ENCODE measurements at regions not wholly inside any gene's neighbourhood (a gene's known extent, or its start where the extent isn't known, plus 50 kb on each side); places are given as distances from the start of the nearest gene placed in this dataset.
"Not testable (repeated sequence)": the region's sequence is repeated elsewhere in the genome, so short reads cannot be mapped to it uniquely, and the experiment has no call there.

DNA sequence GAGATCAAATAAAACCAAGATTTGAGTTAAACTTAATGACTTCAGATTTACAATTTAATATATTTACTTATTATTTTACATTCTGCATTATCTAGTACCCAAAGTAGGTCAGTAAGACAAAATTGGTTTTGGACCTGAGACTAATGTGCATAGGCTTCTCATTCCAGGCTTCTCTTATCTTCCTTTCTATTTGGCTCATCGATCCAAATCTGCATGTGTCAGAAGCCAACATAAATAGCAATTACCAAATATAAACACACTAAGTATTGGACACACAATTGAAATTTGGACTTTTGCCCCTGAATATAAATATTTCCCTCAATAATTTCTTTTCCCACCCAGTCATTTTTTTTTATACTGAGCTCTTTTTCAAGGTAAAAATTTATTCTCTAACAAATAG, 290.6 kb upstream of the ARHGEF26 start:
- DNase-seq (ENCODE audit: low read depth), result no peak

DNA sequence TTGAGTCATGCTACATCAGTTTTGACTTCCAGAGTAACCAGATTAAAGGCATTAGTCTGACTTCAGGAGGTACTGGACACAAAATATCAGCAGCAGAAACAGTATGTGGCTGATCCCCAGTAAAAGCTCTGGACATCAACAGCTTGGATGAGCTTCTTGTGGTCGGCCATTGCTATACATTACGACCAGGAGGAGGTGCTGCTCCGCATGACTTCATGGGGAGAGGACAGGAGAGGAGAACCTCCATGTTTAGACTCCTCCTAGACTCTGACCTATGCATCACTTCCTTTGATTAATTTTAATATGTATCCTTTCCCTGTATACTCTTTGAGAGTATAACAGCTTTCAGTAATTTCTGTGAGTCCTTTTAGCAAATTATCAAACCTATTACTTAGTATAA, 285.6 kb upstream of the ARHGEF26 start:
- no peak for DNase-seq (ENCODE audit: low read depth)

DNA sequence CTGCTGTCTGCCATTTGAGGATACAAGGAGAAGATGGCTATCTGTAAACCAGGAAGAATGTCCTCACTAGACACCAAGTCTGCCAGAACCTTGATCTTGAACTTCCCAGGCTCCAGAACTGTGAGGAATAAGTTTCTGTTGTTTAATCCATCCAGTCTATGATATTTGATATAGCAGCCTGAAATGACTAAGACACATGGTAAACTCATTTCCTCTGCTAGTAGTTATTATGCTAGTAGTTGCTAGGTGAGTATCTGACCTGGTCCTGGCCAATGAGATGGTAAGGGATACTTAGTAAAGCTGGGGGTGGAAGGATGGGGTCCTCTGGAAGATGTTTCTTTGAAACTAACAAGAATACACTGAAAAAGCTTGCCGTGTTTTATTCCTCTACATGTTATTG, 280.7 kb upstream of the ARHGEF26 start:
- no peak for DNase-seq (ENCODE audit: low read depth)

DNA sequence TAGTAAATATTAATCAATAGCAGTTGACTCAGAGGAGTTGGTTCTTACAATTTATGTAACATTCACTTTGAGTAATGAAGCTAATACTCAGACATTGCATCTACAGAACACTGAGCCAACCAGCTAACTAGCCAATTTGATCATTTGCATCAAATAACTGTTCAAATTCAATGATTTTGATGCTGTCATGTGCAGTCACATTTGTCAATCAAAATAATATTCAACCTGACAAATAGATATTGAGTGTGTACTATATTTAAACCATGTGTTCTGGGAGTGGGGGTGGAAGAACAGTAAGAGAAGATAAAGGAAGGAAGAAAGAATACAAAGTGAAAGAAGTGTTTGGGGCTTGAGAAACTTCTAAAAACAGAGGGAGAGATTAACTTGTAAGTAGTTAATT, 277.2 kb upstream of the ARHGEF26 start:
- no peak for DNase-seq (ENCODE audit: low read depth)

DNA sequence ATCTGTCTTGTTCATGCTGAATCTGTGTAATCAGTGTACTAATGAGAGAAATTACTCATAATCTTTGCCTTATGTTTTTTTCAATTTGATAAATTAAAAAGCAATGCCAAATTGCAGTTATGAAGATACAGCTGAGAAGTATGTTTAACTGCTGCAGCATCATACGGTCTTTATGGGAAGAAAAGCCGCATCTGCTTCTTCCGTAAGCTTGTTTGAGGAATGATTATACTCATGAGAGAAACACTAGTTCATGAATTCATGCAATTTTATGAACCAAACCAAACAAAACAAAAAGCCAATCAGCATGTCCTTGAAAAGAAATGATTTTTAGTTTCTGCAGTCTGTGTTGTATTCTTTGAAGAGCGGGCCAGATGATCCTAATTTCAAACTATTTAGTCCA, 275.9 kb upstream of the ARHGEF26 start:
- DNase-seq (ENCODE audit: low read depth), result no peak

DNA sequence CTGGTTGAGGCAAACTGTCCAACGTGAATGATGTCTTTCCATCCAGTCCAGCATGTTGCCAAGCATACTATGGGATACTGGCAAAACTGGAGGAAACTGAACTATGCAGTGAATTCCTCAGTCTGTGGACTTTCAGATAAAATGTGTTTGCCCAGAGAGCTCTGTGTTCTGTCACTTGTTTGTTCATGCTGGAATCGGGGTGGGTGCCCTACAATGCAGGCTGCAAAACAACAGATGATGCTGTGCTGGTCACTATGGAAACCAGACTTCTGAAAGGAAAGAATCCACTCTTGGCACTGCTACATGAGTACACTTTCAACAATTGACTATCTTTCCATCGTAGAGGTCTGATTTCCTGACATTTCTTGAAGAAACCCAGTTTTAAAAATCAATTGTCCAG, 272.5 kb upstream of the ARHGEF26 start:
- no peak for DNase-seq (ENCODE audit: low read depth)

DNA sequence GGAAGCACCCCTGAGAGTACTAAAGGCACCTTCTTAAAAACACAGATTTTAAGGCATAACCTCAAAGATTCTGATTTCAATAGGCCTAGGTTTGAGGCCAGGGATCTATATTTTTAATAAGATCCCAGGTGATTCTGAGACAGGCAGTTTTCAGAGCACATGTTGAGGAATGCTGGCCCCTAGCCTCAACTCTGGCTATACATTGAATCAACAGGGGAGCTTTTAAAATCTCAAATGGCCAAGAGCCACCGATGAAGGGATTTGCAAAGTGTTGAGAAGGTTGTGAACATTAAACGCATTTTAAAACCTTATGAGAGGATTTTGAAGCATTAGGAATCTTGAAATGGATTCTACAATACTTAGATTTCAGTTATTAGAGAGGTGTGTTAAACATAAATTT, 268.8 kb upstream of the ARHGEF26 start:
- DNase-seq (ENCODE audit: low read depth), result no peak

DNA sequence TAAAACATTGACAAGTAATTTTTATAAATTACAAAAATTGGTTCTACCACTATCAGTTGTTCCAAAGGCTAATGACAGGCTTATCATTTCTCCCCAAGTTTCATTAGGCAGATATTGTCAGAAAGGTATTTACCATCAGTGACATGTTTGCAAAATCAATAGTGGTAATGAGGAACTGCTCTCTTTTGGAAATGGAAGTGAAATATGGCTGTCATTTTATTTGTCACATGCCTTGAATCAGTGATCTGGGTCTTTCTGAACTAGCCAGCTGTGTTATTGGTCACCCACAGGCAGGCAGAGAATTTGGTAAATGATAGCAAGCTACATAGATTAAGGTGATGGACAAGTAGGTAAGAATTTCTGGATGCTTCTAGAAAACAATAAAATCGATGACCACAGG, 268.0 kb upstream of the ARHGEF26 start:
- DNase-seq (ENCODE audit: low read depth), result no peak

DNA sequence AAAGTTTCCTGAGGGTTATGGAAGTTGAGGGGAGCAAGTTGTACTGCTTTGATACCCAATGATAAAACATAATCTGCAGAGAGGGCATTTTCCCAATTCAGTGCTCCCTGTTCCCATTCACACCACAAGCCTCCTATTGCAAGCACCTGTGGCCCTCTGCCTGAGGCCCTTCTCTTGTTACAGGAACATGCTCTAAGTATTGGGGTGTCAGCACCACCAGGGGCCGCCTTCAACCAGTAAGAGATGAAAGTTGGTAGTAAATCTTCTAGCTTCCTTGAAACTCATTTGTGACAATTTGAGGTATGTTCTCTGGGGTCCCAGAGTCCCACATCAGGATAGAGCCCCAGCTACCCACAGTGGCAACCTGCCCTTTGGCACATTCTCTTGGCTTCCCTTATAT, 265.4 kb upstream of the ARHGEF26 start:
- no peak for DNase-seq (ENCODE audit: low read depth)

DNA sequence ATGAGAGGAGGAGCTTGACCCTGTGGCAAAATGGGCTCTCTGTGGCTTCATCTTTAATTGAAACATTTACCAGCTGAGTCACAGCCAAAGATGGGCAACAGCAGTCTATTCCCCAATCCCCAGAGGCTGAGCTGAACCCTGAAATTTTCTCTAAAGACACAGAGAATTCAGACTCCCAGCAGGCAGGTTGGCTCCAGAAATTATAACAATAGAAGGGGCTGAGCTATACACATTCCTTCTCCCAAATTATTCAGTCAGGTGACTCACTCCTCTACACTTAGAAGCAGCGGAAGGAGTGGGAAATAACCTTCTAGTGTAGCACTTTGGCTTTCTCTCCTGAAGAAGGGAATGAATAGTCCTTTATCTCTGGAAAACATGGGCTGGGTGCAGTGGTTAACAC, 264.3 kb upstream of the ARHGEF26 start:
- DNase-seq (ENCODE audit: low read depth), result no peak

DNA sequence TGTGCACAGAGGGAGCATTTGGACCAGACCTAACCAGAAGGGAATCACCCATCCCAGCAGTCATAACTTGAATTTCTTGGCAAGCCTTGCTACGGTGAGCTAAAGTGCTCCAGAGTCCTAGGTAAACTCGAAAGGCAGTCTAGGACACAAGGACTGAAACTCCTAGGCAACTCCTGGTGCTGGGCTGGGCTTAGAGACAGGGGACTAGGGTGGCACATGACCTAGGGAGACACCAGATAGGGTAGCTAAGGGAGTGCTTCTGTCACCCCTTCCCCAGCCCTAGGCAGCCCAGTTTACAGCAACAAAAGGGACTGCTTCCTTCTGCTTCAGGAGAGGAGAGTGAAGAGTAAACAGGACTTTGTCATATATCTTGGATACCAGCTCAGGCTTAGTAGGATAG, 256.4 kb upstream of the ARHGEF26 start:
- no peak for DNase-seq (ENCODE audit: low read depth)

DNA sequence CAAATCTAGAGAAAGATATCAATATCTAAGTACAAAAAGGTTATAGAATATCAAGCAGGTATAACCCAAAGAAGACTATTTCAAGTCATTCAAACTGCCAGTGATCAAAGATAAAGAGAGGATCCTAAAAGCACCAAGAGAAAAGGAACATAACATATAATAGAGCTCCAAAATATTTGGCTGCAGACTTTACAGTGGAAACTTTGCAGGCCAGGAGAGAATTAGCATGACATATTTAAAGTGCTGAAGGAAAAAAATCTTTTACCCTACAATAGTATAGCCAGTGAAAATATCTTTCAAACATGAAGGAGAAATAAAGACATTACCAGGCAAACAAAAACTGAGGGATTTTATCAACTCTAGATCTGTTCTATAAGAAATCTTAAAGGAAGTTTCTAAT, 254.3 kb upstream of the ARHGEF26 start:
- DNase-seq (ENCODE audit: low read depth), result no peak

DNA sequence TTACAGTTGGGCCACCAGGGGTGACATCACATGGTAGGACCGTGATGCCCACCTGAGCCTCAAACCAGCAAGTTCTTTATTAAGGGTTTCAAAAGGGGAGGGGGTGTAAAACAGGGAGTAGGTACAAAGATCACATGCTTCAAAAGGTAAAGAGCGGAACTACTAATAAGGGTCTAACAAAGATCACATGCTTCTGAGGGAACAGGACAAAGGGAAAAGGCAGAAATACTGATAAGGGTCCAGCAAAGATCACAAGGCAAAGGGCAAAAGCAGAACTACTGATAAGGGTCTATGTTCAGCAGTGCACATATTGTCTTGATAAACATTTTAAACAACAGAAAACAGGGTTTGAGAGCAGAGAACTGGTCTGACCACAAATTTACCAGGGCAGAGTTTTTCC, 246.8 kb upstream of the ARHGEF26 start:
- DNase-seq (ENCODE audit: low read depth), result not testable (repeated sequence)

DNA sequence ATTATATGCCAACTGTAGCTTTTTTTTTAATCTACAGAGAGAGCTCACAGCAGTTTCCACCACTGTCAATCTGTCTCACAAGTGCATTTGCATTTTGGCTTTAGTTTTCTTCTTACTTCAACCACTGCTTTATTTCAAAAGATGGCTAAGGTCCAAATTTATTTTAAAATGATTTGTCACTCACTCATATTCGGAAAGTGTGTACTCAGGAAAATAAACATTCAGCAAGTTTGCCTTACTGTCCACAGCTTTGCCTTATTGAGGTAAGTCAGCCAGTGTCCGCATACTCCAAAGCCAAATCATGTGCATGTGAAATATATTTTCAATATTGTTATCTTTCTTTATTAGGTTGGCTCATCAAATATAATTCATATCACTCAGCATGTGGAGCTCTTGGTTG, 240.7 kb upstream of the ARHGEF26 start:
- DNase-seq (ENCODE audit: low read depth), result no peak

DNA sequence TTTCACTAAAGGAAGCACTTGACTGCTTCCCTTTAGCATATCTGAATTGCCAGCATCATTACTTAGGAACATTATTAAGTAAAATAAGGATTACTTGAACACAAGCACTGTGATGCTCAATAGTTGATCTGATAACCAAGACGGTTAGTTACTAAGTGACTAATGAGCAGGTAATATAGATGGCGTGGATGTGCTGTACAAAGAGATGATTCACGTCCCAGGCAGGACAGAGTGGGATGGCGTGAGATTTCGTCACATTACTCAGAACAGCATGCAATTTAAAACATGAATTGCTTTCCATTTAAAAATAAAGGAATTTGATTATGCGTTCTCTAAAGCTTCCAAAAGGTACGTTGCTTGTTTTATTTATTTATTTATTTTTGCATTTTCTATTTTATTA, 240.0 kb upstream of the ARHGEF26 start:
- no peak for DNase-seq (ENCODE audit: low read depth)

DNA sequence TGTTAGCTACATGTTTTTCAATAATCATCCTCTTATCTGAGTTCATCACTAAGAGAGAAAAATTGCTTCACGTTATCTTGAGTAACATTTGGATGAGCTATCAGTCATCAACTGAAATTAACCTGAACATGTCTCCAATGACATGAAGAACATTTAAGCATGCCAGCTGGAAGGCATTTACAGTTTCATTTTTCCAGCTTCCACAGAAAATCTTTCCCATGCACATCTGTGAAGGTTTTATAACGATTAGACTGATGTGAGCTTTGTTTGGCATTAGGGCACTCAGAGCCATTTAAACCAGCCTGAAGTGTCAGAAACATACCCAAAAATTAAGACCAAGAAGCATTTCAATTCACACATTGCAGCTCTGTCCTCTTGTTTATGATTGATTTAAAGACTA, 235.8 kb upstream of the ARHGEF26 start:
- no peak for DNase-seq (ENCODE audit: low read depth)

DNA sequence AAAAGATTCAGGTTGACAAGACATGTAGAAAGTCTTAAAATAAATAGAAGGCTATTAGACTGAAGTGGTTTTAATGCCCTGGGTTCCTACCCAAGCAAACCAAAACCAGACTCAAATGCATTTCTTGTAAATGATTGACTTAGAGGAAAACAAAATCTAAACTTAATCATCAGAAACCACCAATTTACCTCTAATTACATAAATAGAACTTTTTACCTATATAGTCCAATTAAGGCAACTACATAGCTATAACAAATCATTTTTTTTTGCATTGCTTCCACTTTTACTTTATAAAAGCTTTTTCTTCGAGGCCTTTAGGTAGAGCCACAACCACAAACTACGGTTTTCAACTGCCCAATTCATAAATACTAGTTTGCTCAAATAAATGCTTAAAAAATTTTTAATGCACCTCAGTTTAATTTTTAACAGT, 231.3 kb upstream of the ARHGEF26 start:
- no peak for DNase-seq (ENCODE audit: low read depth)

DNA sequence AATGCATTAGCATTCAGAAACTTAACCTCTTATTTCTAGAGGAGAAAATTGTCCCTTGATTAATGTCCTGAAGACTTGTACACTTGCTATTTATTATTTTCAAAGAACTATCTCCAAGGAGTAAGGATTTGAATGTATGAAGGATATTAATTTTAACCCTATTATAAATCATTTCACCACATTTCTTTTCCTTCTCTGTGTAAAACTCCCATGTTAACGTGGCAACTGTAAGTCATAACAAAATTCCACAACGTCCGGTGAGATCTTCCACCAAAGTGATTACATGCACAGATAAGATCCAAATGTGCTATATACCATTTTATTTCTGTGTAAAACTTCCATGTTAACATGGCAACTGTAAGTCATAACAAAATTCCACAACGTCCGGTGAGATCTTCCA, 229.1 kb upstream of the ARHGEF26 start:
- no peak for DNase-seq (ENCODE audit: low read depth)

DNA sequence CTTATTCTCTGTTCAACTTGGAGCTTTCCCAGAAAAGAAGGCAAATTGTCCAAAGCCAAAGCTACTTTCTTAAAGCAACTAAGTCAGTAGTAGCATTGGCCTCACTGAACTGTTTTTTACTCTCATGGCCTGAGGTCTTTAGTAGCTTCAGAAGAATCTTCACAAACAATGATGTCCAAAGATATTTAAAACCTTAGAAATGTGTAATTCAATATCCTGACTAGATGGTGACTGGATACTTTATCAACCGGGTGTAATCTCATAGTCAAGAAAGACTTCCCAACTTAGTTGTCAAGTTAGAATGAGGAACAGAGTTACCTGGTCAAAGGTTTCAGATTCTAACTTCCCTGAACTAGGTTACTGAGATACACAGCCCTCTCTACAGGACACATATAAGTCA, 226.3 kb upstream of the ARHGEF26 start:
- no peak for DNase-seq (ENCODE audit: low read depth)

DNA sequence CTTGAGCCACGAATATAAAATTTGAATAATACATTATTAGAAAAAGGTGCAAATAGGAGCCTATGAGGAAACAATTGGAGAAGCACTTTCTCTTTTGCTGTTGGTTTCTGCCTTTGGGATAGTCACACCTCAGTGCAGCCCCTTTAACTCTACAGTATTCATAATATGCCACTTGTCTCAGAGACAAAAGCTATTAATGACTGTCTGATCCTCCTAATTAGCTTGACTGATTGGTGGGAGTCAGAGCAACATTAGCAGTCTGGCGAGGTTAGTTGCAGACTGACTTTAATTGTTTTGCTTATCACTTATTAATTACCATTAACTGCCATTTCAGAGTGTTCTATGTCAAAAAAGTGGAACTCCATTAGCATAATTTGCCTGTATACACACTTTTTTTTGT, 225.0 kb upstream of the ARHGEF26 start:
- DNase-seq (ENCODE audit: low read depth), result no peak

DNA sequence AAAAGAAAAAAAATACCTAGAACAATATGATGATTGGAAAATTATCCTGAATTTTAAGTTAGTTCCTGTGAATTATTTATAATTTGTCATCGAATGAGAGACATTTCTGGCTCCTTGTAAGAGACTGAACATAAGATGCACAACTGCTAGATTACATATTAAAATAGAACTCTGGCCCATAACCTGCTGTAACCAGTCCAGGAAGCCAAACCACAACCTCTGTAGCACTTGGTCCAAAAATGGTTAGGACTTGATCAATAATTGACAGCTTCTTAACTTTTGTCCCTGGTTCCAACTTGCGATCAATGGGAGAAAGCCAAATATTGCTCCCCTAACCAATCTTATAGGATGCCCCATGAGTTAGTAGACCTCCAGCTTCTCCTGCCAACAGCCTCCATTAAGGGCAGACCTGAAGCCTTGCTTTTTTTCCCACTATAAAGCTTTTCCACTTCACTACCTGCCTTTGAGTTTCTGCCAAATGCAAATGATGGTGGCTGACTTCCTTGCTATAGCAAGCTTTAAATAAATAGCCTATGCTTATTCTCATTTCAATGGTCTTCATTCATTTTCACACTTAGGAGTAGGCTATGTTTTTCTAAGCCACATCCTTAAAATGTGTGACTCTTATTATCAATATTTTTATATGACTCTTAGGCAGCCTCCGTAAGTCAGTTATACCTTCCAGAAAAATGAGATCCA, 224.0 kb upstream of the ARHGEF26 start:
- no peak for DNase-seq (ENCODE audit: low read depth)

DNA sequence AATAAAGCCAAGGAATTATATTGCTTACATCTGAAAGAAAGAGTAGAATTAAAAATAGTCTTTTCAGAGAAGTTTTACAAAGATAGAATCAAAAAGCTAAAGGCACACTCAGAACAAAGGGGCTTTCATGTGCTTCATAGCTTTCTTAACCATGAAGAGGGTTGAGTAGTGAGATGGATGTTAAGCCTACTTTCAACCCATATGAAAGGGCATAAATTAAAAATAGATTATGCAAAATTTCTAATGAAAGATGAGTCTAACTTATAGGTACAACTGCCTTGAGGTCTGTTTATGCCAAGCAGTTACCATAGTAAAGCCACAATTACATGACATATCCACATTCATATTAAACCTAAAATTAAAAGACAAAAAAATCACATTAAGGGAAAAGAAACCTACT, 223.3 kb upstream of the ARHGEF26 start:
- DNase-seq (ENCODE audit: low read depth), result no peak

DNA sequence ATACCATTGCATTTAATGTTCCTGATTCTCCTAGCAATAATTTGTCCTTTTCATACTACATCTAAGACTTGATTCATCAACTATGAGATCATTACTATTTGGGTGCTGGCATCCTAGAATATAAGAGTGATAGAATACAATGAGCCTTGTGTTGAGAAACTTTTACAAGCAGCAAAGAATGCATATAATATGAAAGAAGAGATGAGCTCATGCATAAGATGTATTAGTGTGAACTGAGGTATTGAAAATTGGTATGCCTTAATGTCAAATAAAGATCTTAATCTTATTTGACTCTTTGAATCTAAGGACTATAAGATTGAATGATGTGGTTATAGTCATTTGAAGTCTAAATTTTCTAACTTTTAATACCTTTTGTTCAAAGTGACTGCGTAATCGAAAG, 220.0 kb upstream of the ARHGEF26 start:
- no peak for DNase-seq (ENCODE audit: low read depth)

DNA sequence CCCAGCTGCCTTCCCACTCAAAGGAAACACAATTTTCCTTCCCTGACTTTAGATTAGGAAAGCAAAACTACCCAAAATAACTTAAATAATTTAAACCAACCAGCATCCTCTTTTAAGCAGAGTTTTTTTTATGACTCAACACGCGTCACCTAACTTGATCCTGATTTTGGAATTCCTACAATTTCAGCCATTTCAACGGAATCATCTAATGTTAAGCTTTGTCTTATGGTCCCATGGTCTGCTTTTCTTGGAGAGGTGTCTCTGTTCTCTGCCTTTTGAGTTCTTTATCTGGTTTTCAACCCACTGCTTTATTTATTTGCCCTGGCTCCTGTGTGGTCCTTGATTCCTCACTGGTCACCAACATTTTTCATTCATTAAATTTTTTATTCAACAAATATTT, 219.2 kb upstream of the ARHGEF26 start:
- no peak for DNase-seq (ENCODE audit: low read depth)

DNA sequence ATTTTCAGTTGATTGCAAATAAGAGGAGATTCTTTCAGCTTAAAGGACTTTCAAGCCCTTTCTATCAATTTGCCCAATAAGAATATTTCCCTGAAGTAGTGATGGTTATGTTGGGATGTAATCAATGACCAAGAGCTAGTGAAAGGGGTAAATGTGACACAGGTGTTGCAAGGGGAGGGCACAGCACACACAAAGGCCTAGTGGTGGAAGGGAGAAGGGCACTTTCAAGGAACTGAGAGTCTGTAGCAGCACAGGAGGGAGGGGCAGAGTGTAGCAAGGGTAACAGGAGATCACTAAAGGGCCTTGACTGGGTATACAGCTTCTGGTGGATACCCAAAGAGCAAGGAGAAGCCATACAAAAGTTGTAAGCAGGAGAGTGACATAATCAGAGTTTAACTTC, 217.8 kb upstream of the ARHGEF26 start:
- DNase-seq (ENCODE audit: low read depth), result no peak

Measured in stimulated activated CD8-positive, alpha-beta memory T cell treated with anti-CD3 and anti-CD28 coated beads, Interleukin-15, amount 100 ng/mL, for 24 hours (primary cell).